Activated T-helper 9 cell treated with anti-CD3 and anti-CD28 coated beads, Interleukin-2, amount 50 U/mL, for 16 hours (primary cell): ENCODE measurements at regions not wholly inside any gene's neighbourhood (a gene's known extent, or its start where the extent isn't known, plus 50 kb on each side); places are given as distances from the start of the nearest gene placed in this dataset.

Experiments
- DNase-seq: peaks from one replicate; pipeline ENCODE4 v3.0.0-alpha.2; 2020; ENCODE audit warnings: low read depth

DNA sequence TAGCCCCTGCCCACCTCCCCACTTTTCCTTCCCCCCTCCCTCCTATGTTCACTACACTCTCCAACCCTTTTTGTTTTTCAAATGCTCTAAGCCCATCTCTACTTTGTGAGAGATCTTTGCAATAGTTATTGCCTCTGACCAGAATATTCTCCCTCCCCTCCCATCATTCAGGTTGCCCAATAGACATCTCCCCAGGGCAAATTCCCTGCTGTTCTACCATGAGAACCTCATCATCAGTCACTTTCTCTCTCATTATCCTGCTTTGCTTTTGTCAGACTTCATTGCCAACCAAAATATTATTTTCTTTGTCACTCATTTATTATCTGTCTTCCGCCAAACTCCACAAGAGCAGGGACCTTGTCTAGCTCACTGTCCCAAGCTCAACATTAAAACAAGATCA lies 268.2 kb upstream of the PPARGC1A start:
- DNase-seq = no peak

DNA sequence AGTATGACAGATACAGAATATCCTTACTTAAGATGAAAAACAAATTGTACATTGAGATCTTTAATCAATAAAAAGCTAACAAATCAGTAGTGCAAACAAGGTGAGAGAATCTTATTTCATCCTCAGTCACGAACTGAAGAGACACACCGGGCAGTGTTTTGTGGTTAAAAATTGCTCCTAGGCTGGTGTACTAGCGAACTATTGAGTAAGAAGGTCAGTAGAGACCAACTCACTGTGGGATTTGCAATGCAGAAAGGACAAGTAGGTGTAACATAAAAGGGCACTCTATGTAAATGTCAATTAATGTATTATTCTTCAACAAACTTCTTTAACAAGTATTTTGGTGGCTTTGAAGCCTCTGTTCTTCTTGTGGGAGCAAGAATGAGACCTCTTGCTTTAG lies 260.2 kb upstream of the PPARGC1A start:
- no peak for DNase-seq

GRCh38 chr4:24146127-24146526 lies 256.3 kb upstream of the PPARGC1A start:
- no peak for DNase-seq

- DNase-seq = no peak
Measured at GRCh38 chr4:24145591-24145990, 255.7 kb upstream of the PPARGC1A start.

DNA sequence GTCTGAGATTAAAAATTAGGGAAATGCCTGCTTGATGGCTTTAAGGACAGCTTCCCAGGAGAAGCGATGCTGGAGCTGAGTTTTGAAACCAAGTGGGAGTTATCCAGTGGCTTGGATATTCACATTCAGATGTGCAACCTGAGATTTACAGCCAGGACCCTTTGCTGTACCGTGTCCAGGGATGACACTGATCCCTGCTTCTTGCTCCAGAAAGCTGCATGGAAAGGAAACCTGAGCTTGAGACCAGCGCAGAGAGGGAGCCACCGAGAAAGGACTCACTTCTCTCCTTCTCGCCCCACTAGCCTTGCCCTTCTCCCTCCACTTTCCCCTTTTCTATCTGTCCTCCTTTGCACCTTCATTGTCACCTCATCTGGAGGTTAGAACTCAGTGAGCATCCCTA lies 254.5 kb upstream of the PPARGC1A start:
- no peak for DNase-seq

GRCh38 chr4:24143741-24144140 lies 253.9 kb upstream of the PPARGC1A start:
- no peak for DNase-seq

- no peak for DNase-seq
Measured at GRCh38 chr4:24141836-24142235, 252.0 kb upstream of the PPARGC1A start.

DNA sequence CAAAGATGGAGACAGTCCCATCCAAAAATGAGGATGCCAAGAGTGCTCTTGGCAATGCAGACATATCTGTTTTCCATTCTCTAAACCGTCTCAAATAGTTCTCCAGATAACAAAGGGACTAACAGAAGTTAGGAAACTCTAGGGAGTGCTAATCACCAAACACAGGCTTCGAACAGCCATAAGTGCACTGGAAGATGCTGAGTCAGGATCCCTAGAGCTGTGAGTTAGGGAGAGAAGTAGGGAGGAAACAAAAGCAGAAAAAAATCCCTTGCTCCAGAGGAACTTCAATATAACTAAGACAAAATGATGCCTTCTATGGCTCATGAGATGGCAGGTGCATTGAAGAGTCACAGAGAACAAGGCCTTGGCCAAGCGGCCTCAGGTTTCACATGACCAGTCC lies 251.0 kb upstream of the PPARGC1A start:
- DNase-seq = no peak

- DNase-seq = no peak
Measured at GRCh38 chr4:24137671-24138601, 248.1 kb upstream of the PPARGC1A start.

- DNase-seq = no peak
Measured at GRCh38 chr4:24131954-24132673, 242.3 kb upstream of the PPARGC1A start.

DNA sequence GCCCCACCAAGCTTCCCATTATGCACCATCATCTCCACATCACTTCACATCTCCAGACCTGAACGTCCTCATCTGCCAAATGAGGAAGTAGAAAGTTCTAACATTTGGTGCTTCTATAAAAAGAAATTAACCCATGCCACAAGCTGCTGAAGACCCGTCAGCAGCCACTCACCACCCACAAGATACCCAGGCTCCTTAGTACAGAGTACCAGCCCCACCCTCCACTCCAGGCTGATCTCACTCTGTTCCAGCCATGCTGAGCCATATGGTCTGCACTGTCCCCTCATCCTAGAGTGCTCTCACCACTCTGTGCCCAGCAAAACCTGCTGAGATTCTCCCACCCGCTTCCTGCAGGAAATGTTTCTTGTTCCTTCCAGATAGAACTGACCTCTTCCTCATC lies 240.8 kb upstream of the PPARGC1A start:
- DNase-seq = no peak

DNA sequence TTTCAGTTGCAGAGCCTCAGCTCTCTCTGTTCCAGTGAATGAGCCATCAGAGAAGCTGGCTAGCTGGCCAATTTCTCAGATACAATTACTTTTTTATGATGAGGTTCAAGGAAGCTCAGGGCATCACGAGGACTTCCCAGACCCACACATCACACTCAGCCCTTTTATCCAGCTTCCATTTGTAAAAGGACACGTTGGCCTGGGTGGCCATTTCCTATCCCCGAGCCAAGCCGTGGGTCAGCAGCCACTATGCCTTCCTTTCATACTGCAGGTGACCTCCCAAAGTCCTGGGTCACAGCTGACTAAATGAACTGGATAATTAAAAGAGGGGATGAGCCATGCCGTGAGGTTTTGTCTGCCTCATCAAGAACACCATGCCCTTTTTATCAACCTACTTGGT lies 236.9 kb upstream of the PPARGC1A start:
- DNase-seq = no peak

- no peak for DNase-seq
Measured at GRCh38 chr4:24121395-24122175, 231.7 kb upstream of the PPARGC1A start.

- DNase-seq = no peak
Measured at GRCh38 chr4:24117975-24118374, 228.1 kb upstream of the PPARGC1A start.

DNA sequence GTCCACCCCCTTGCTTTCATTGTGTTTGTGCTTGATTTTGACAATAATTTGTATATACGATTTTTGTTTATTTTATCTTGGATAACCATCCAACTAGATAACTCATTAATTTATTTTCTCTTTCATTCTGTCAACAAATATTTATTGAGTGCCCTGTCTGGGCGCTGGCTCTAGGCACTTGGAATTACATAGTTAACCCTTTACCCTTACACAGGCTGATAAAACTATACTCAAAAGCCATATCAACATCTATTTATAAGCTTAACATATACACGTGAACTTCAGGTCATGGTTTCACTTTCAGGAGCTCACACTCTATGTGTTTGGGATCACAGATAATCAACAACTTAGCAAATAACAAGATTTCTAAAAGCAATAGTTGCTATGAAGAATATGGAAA lies 226.3 kb upstream of the PPARGC1A start:
- DNase-seq = no peak

GRCh38 chr4:24114919-24115500 lies 225.2 kb upstream of the PPARGC1A start:
- DNase-seq = no peak

- DNase-seq = no peak
Measured at GRCh38 chr4:24114444-24114843, 224.6 kb upstream of the PPARGC1A start.

GRCh38 chr4:24112466-24112865 lies 222.6 kb upstream of the PPARGC1A start:
- DNase-seq = no peak

- no peak for DNase-seq
Measured at GRCh38 chr4:24108567-24108966, 218.7 kb upstream of the PPARGC1A start.

DNA sequence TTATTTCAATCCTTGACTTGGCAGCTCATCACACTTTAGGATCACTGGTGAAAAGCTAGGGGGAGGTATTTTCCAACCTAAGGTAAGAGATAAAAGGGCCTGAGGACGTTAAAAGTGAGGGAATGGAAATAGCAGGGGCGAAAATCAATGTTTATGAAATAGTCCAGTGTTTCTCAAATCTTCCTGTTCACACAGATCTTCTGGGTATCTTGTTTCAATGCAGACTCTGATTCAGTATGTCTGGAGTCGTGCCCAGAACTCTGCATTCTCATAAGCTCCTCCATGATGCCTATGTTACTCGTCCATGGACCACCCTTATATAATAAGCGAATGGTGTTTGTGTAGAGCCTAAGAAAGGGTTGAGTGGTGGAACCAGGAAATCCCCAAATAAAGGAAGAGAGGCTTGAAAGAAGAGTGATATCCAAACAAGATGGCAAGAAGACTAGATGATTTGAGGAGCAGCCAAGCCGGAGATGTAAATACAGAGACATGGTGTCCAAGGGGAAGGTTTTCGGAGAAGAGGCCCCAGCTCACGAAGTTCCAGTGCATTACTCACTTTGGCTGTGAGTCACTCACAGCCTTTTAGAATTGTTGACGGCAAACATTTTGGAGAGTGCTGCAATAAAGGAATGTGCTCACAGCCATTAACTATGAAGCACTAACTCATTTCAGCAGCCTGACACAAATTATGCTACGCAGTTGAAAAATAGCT lies 215.6 kb upstream of the PPARGC1A start:
- no peak for DNase-seq

DNA sequence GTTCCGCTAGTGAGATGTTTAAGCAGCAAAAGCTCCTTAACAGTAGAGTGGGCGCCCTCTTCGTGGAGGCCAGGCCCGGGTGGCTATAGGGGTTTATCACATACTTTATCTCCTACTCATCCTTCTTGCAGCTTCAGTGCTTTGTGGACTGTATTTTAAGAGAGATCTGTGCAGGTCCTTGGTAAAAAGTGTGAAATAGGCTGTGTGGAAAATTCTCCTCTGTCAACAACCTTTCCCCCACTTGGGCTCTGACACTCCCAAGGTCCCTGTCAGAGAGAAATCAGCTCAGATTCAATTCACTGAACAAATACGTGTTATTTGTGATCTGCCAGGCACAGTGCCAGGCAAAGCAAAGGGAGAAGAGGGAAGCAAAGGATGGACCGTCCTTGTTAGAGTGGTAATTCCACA lies 214.3 kb upstream of the PPARGC1A start:
- no peak for DNase-seq
